ENCODE measurements at regions not wholly inside any gene's neighbourhood (a gene's known extent, or its start where the extent isn't known, plus 50 kb on each side); places are given as distances from the start of the nearest gene placed in this dataset.

GRCh38 chr15:45428491-45428890, 50.1 kb upstream of the GATM start:
- Mint-ChIP-seq H3K4me1 (peaks cover 0 to 8% (median 4%) of the 10 kb centered on the region in 4 donors), H3K27ac (no peak overlapping the region), H3K36me3 (peaks cover 0 to 2% (median 0%) of the 10 kb centered on the region in 3 donors), H3K27me3 (peaks cover 0 to 3% (median 1%) of the 10 kb centered on the region in 5 donors), H3K9me3 (no peaks in the 10 kb centered on the region), H3K4me3 (no peak overlapping the region)
- POLR2A ChIA-PET: interaction anchor here (0.6 kb wide), 1 partner anchor 16 kb away, joined by 3 read pairs; no protein-coding TSS in a partner anchor
- ATAC-seq (no peak), DNase-seq (no peak)

Data from naive thymus-derived CD8-positive, alpha-beta T cell (primary cell).